Heart right ventricle (tissue), 16 donors: ENCODE measurements at regions not wholly inside any gene's neighbourhood (a gene's known extent, or its start where the extent isn't known, plus 50 kb on each side); places are given as distances from the start of the nearest gene placed in this dataset.

ENCODE experiments used
- ATAC-seq, 8 donors: fragments of 200-7000 bp; cut with Tn5 transposase; one replicate each; pipeline ENCODE4 v1.9.1; 2020; ENCODE audit warnings: mild to moderate bottlenecking in 8 of 8, moderate library complexity in 8 of 8, moderate number of reproducible peaks in 1 of 8
- DNase-seq, 2 donors: peaks; one replicate each; pipeline ENCODE4 v3.0.0-alpha.2; 2020
- H3K27ac ChIP-seq, 10 donors: fragments of 200-600 bp; sonication (generic) in 2 of 10; one replicate each; pipeline versions ENCODE4 v1.5.0 to v1.8.0; 2020 to 2022; ENCODE audit warnings: mild to moderate bottlenecking in 3 of 10
- H3K27me3 ChIP-seq, 7 donors: fragments of 200-600 bp; one replicate each; pipeline ENCODE4 v1.8.0; 2021 to 2022; ENCODE audit warnings: mild to moderate bottlenecking in 2 of 7
- H3K36me3 ChIP-seq, 9 donors: fragments of 200-600 bp; sonication (generic) in 1 of 9; one replicate each; pipeline versions ENCODE4 v1.5.0 to v1.8.0; 2020 to 2022; ENCODE audit warnings: mild to moderate bottlenecking in 2 of 9
- H3K4me1 ChIP-seq, 9 donors: fragments of 200-600 bp; sonication (generic) in 1 of 9; one replicate each; pipeline versions ENCODE4 v1.5.0 to v1.8.0; 2020 to 2022; ENCODE audit warnings: mild to moderate bottlenecking in 4 of 9
- H3K4me3 ChIP-seq, 10 donors: fragments of 200-600 bp; sonication (generic) in 2 of 10; one replicate each; pipeline versions ENCODE4 v1.5.0 to v1.8.0; 2020 to 2022; ENCODE audit warnings: mild to moderate bottlenecking in 7 of 10, moderate library complexity in 2 of 10
- H3K9me3 ChIP-seq, 11 donors: fragments of 200-600 bp in 10 of 11; sonication (generic) in 2 of 11; one replicate each; pipeline versions ENCODE4 v1.5.0 to v1.8.0; 2013 to 2022; ENCODE audit warnings: mild to moderate bottlenecking in 2 of 11, control low read depth in 1 of 11, moderate library complexity in 1 of 11
- WGBS, 2 donors: extraction: QIAGEN DNeasy Blood & Tissue Kit; methylation state at CpG; one replicate each; pipeline ENCODE4 v1.1.7; 2013; ENCODE audit warnings: inconsistent platforms in 1 of 2; 5-methylcytosine and 5-hydroxymethylcytosine counted together
- intact Hi-C, 10 donors: fragments of 100-400 bp; cut with DNase I; formaldehyde crosslinking; loops; one replicate each; pipeline versions ENCODE4 v1.11.1 to v1.14.2; 2022
- TF ChIP-seq, protein P1 (sequence below), 9 donors: fragments of 200-600 bp; sonication (generic) in 2 of 9; IDR thresholded peaks; one replicate each; pipeline versions ENCODE4 v1.5.0 to v1.8.0; 2021 to 2022; ENCODE audit warnings: antibody characterized with exemption in 9 of 9, mild to moderate bottlenecking in 5 of 9, moderate library complexity in 1 of 9
- donor health status: Arrhythmogenic right ventricular cardiomyopathy.
- donor health status: ischemic (EF 13 %, LVEDD 7.1; RV severe dilation, severe dysfunction).
- donor health status: healthy with polysubstance abuse.
- donor health status: DM: no; HTN: yes; CAD: no.
- donor health status: DM: no; HTN: no; CAD: no.
- donor health status: ischemic (EF 25% LVEDD 6.9; RV normal size, moderate dysfunction).
- donor health status: ischemic (EF 25% LVEDD 5.7; RV mildly dilated, moderate dysfunction).
- donor health status: healthy.
- donor health status: DM: yes; HTN: yes; CAD: no.
- donor health status: Ischemic cardiomyopathy.
- donor health status: ischemic (EF 35%, LVEDD 5.7; RV mildly dilated, moderate dysfunction).
- donor health status: nonischemic (EF 11% LVEDD 7.7; RV severe dilation, severe dysfunction).
- donor health status: DM: yes; HTN: yes; CAD: no.
- donor health status: PGD.
- donor health status: ischemic (EF 29% LVEDD 5.4; RV normal size, mild dysfunction).
- donor health status: nonischemic (EF 23%, LVEDD 6.1; RV moderate dilation, normal function).

- Histone ChIP-seq H3K9me3 (no peaks in the 10 kb centered on the region), H3K4me3 (no peak overlapping the region), H3K27me3 (no peaks in the 10 kb centered on the region), H3K36me3 (no peaks in the 10 kb centered on the region), H3K4me1 (peaks cover 0 to 47% (median 29%) of the 10 kb centered on the region in 9 donors), H3K27ac (peak overlapping the region in 7 of 10 donors; percentile 45 to 79 (median 67))
- DNase-seq: no peak
- 75 to 79% methylated on average over 1 of the region's 1 CpG for WGBS, 2 donors
- TF ChIP-seq, protein P1, sequence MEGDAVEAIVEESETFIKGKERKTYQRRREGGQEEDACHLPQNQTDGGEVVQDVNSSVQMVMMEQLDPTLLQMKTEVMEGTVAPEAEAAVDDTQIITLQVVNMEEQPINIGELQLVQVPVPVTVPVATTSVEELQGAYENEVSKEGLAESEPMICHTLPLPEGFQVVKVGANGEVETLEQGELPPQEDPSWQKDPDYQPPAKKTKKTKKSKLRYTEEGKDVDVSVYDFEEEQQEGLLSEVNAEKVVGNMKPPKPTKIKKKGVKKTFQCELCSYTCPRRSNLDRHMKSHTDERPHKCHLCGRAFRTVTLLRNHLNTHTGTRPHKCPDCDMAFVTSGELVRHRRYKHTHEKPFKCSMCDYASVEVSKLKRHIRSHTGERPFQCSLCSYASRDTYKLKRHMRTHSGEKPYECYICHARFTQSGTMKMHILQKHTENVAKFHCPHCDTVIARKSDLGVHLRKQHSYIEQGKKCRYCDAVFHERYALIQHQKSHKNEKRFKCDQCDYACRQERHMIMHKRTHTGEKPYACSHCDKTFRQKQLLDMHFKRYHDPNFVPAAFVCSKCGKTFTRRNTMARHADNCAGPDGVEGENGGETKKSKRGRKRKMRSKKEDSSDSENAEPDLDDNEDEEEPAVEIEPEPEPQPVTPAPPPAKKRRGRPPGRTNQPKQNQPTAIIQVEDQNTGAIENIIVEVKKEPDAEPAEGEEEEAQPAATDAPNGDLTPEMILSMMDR (IDR thresholded peaks at IDR 0.05): no peak
- intact Hi-C loops: loop anchor here in 2 of 10 donors (5.0 kb wide), 3 partner anchors 41 to 429 kb away; no protein-coding TSS in a partner anchor
- ATAC-seq: peak in 5 of 8 donors; percentile 6 to 71 (median 27)
These were observed 113.5 kb upstream of the GALNT15 start for GRCh38 chr3:16060945-16061344.

GRCh38 chr3:16061491-16061890 is 113.0 kb upstream of the GALNT15 start:
- no peaks in the 10 kb centered on the region for H3K27me3 ChIP-seq
- no peak overlapping the region for H3K4me3 ChIP-seq
- peak overlapping the region in 4 of 10 donors; percentile 67 to 79 (median 71) for H3K27ac ChIP-seq
- H3K4me1 ChIP-seq: peaks cover 0 to 43% (median 25%) of the 10 kb centered on the region in 9 donors
- TF ChIP-seq, protein P1 (IDR thresholded peaks at IDR 0.05): no peak
- ATAC-seq (no peak), DNase-seq (no peak)
- no peaks in the 10 kb centered on the region for H3K36me3 ChIP-seq
- intact Hi-C loops: loop anchor here in 2 of 10 donors (5.0 kb wide), 3 partner anchors 41 to 429 kb away; no protein-coding TSS in a partner anchor
- WGBS, 2 donors: 91 to 94% methylated on average over 2 of the region's 2 CpGs
- H3K9me3 ChIP-seq: no peaks in the 10 kb centered on the region

DNA sequence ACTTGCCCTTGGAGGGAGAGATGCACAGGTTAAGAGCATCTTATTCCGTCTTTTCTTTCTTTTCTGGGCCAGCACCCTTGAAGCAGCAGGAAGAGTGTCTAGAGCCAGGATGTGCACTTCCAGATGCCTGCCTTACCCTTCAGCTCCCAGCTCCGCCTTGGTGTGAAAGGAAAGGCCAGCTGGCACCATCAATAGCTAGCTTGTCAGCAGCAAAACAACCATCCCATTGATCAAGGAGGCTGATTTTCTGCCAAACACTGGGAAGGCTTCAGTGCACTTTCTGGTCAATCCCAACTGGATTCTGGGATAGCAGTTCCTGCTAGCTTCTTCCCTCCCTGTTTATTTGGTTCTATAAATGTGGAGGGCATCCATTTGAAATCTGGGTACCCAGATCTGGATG is 110.9 kb upstream of the GALNT15 start:
- H3K27ac ChIP-seq: peak overlapping the region in 5 of 10 donors; percentile 32 to 80 (median 66)
- intact Hi-C loops: loop anchor here in 2 of 10 donors (5.0 kb wide), 3 partner anchors 39 to 431 kb away; no protein-coding TSS in a partner anchor
- H3K36me3 ChIP-seq: no peaks in the 10 kb centered on the region
- H3K9me3 ChIP-seq: no peaks in the 10 kb centered on the region
- ATAC-seq: no peak
- no peaks in the 10 kb centered on the region for H3K27me3 ChIP-seq
- WGBS, 2 donors: 90 to 95% methylated on average over 2 of the region's 2 CpGs
- H3K4me3 ChIP-seq: no peak overlapping the region
- peaks cover 0 to 43% (median 25%) of the 10 kb centered on the region in 9 donors for H3K4me1 ChIP-seq
- no peak for DNase-seq
- TF ChIP-seq, protein P1 (IDR thresholded peaks at IDR 0.05): no peak

- Histone ChIP-seq H3K27me3 (no peaks in the 10 kb centered on the region), H3K27ac (peak overlapping the region; percentile 5 to 80 (median 62)), H3K4me3 (no peak overlapping the region), H3K9me3 (no peaks in the 10 kb centered on the region), H3K36me3 (no peaks in the 10 kb centered on the region), H3K4me1 (peaks cover 0 to 40% (median 24%) of the 10 kb centered on the region in 9 donors)
- TF ChIP-seq, protein P1 (IDR thresholded peaks at IDR 0.05): no peak
- peak; percentile 65 to 71 for DNase-seq
- 45 to 57% methylated on average over 3 of the region's 3 CpGs for WGBS, 2 donors
- peak; percentile 58 to 74 (median 66) for ATAC-seq
- intact Hi-C loops: loop anchor here in 2 of 10 donors (5.0 kb wide), 3 partner anchors 37 to 433 kb away; no protein-coding TSS in a partner anchor
These were observed 109.7 kb upstream of the GALNT15 start for GRCh38 chr3:16064642-16065414.
